Vagina (tissue), 2 donors: ENCODE measurements at regions not wholly inside any gene's neighbourhood (a gene's known extent, or its start where the extent isn't known, plus 50 kb on each side); places are given as distances from the start of the nearest gene placed in this dataset.

Experiments
- CTCF ChIP-seq, 3 experiments: fragments of 450-650 bp in 2 of 3; fragments of 200-600 bp in 1 of 3; sonication (generic) in 1 of 3; IDR thresholded peaks; one replicate each; pipeline ENCODE4 v1.5.1; 2017 to 2019; ENCODE audit warnings: antibody characterized with exemption in 3 of 3, mild to moderate bottlenecking in 2 of 3, moderate library complexity in 2 of 3
- POLR2AphosphoS5 ChIP-seq, 2 donors: sonication (generic); formaldehyde crosslinking; IDR thresholded peaks; one replicate each; pipeline ENCODE4 v1.9.0; 2017; ENCODE audit warnings: antibody characterized with exemption in 2 of 2, mild to moderate bottlenecking in 2 of 2, low read depth in 1 of 2; ENCODE audit not compliant: insufficient read depth in 1 of 2

GRCh38 chr2:45280794-45281193, 271.5 kb upstream of the SIX2 start:
- TF ChIP-seq CTCF (IDR thresholded peaks at IDR 0.05) (no peak), POLR2AphosphoS5 (IDR thresholded peaks at IDR 0.05; ENCODE audit: insufficient read depth in 1 of 2, low read depth in 1 of 2) (no peak)
